ENCODE measurements at regions not wholly inside any gene's neighbourhood (a gene's known extent, or its start where the extent isn't known, plus 50 kb on each side); places are given as distances from the start of the nearest gene placed in this dataset.

GRCh38 chr7:42469341-42469740 is 232.3 kb upstream of the GLI3 start:
- no peaks in the 10 kb centered on the region for H3K36me3 Mint-ChIP-seq (ENCODE audit: insufficient read depth)
- H3K27ac Mint-ChIP-seq (ENCODE audit: low read depth) = no peak overlapping the region
- DNase-seq (ENCODE audit: low spot score in 2 of 2) = no peak

GRCh38 chr7:42468471-42468870 is 231.5 kb upstream of the GLI3 start:
- Mint-ChIP-seq H3K9me3 (peaks cover 10% of the 10 kb centered on the region), H3K36me3 (ENCODE audit: insufficient read depth) (no peaks in the 10 kb centered on the region), H3K27me3 (no peaks in the 10 kb centered on the region), H3K4me3 (no peak overlapping the region), H3K4me1 (no peaks in the 10 kb centered on the region), H3K27ac (ENCODE audit: low read depth) (no peak overlapping the region)
- ATAC-seq (replicated peaks; ENCODE audit: extremely low read depth, poor library complexity, severe bottlenecking) (no peak), DNase-seq (ENCODE audit: low spot score in 2 of 2) (no peak)

More at GRCh38 chr7:42469341-42469740, 232.3 kb upstream of the GLI3 start:
- H3K27me3 Mint-ChIP-seq = no peaks in the 10 kb centered on the region
- H3K9me3 Mint-ChIP-seq = peaks cover 1% of the 10 kb centered on the region
- no peak for ATAC-seq (replicated peaks; ENCODE audit: extremely low read depth, poor library complexity, severe bottlenecking)
- H3K4me3 Mint-ChIP-seq = no peak overlapping the region
- H3K4me1 Mint-ChIP-seq = no peaks in the 10 kb centered on the region

GRCh38 chr7:42461537-42461936 is 224.5 kb upstream of the GLI3 start:
- ATAC-seq (replicated peaks; ENCODE audit: extremely low read depth, poor library complexity, severe bottlenecking) = no peak
- H3K4me3 Mint-ChIP-seq = no peak overlapping the region
- no peak for DNase-seq (ENCODE audit: low spot score in 2 of 2)
- H3K9me3 Mint-ChIP-seq = peaks cover 18% of the 10 kb centered on the region
- H3K36me3 Mint-ChIP-seq (ENCODE audit: insufficient read depth) = no peaks in the 10 kb centered on the region
- H3K27ac Mint-ChIP-seq (ENCODE audit: low read depth) = no peak overlapping the region
- no peaks in the 10 kb centered on the region for H3K4me1 Mint-ChIP-seq
- no peaks in the 10 kb centered on the region for H3K27me3 Mint-ChIP-seq

GRCh38 chr7:42460933-42461332 is 223.9 kb upstream of the GLI3 start:
- no peak overlapping the region for H3K27ac Mint-ChIP-seq (ENCODE audit: low read depth)
- H3K9me3 Mint-ChIP-seq = peaks cover 18% of the 10 kb centered on the region
- H3K4me1 Mint-ChIP-seq = no peaks in the 10 kb centered on the region
- ATAC-seq (replicated peaks; ENCODE audit: extremely low read depth, poor library complexity, severe bottlenecking) (no peak), DNase-seq (ENCODE audit: low spot score in 2 of 2) (no peak)
- H3K36me3 Mint-ChIP-seq (ENCODE audit: insufficient read depth) = no peaks in the 10 kb centered on the region
- H3K4me3 Mint-ChIP-seq = no peak overlapping the region
- H3K27me3 Mint-ChIP-seq = no peaks in the 10 kb centered on the region

GRCh38 chr7:42460148-42460547 is 223.1 kb upstream of the GLI3 start:
- Mint-ChIP-seq H3K4me3 (no peak overlapping the region), H3K36me3 (ENCODE audit: insufficient read depth) (no peaks in the 10 kb centered on the region)

GRCh38 chr7:42457663-42458062 is 220.7 kb upstream of the GLI3 start:
- DNase-seq (ENCODE audit: low spot score in 2 of 2) (no peak), ATAC-seq (replicated peaks; ENCODE audit: extremely low read depth, poor library complexity, severe bottlenecking) (no peak)
- Mint-ChIP-seq H3K9me3 (peaks cover 11% of the 10 kb centered on the region), H3K36me3 (ENCODE audit: insufficient read depth) (no peaks in the 10 kb centered on the region), H3K27ac (ENCODE audit: low read depth) (no peak overlapping the region), H3K4me3 (no peak overlapping the region), H3K4me1 (no peaks in the 10 kb centered on the region), H3K27me3 (no peaks in the 10 kb centered on the region)

More at GRCh38 chr7:42460148-42460547, 223.1 kb upstream of the GLI3 start:
- no peak for DNase-seq (ENCODE audit: low spot score in 2 of 2)
- H3K4me1 Mint-ChIP-seq = no peaks in the 10 kb centered on the region
- ATAC-seq (replicated peaks; ENCODE audit: extremely low read depth, poor library complexity, severe bottlenecking) = no peak
- no peak overlapping the region for H3K27ac Mint-ChIP-seq (ENCODE audit: low read depth)
- no peaks in the 10 kb centered on the region for H3K27me3 Mint-ChIP-seq
- peaks cover 18% of the 10 kb centered on the region for H3K9me3 Mint-ChIP-seq

GRCh38 chr7:42456756-42457276 is 219.8 kb upstream of the GLI3 start:
- no peaks in the 10 kb centered on the region for H3K36me3 Mint-ChIP-seq (ENCODE audit: insufficient read depth)
- no peak overlapping the region for H3K27ac Mint-ChIP-seq (ENCODE audit: low read depth)
- no peak for DNase-seq (ENCODE audit: low spot score in 2 of 2)
- no peaks in the 10 kb centered on the region for H3K4me1 Mint-ChIP-seq
- H3K27me3 Mint-ChIP-seq = no peaks in the 10 kb centered on the region
- H3K4me3 Mint-ChIP-seq = no peak overlapping the region
- no peak for ATAC-seq (replicated peaks; ENCODE audit: extremely low read depth, poor library complexity, severe bottlenecking)
- peaks cover 11% of the 10 kb centered on the region for H3K9me3 Mint-ChIP-seq

GRCh38 chr7:42456267-42456666 is 219.3 kb upstream of the GLI3 start:
- Mint-ChIP-seq H3K27me3 (no peaks in the 10 kb centered on the region), H3K36me3 (ENCODE audit: insufficient read depth) (no peaks in the 10 kb centered on the region), H3K4me3 (no peak overlapping the region), H3K27ac (ENCODE audit: low read depth) (no peak overlapping the region), H3K9me3 (peaks cover 11% of the 10 kb centered on the region), H3K4me1 (no peaks in the 10 kb centered on the region)
- DNase-seq (ENCODE audit: low spot score in 2 of 2) = no peak
- ATAC-seq (replicated peaks; ENCODE audit: extremely low read depth, poor library complexity, severe bottlenecking) = no peak

DNA sequence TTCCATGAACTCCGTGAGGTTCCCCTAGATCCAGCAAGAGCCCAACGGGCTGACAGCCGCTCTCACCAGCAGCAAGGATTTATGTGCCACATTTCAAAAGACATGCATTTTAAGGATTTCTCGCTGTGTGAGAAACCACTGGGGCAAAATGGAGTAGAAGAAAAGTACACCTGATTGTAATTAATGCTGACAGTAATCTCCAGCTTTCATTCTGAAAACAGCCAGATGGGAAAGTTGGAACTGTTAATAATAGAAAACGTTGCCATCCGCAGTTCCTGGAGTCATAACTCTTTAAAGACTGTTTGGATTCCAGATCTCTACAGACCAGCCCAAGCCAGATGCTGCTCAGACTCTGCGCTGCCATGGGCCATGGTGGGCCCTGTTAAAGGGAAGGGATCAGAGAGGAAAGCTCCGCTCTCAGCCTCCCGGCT is 216.9 kb upstream of the GLI3 start:
- Mint-ChIP-seq H3K4me3 (no peak overlapping the region), H3K9me3 (peaks cover 19% of the 10 kb centered on the region), H3K27me3 (no peaks in the 10 kb centered on the region), H3K27ac (ENCODE audit: low read depth) (no peak overlapping the region), H3K4me1 (no peaks in the 10 kb centered on the region), H3K36me3 (ENCODE audit: insufficient read depth) (no peaks in the 10 kb centered on the region)
- DNase-seq (ENCODE audit: low spot score in 2 of 2) (no peak), ATAC-seq (replicated peaks; ENCODE audit: extremely low read depth, poor library complexity, severe bottlenecking) (no peak)

DNA sequence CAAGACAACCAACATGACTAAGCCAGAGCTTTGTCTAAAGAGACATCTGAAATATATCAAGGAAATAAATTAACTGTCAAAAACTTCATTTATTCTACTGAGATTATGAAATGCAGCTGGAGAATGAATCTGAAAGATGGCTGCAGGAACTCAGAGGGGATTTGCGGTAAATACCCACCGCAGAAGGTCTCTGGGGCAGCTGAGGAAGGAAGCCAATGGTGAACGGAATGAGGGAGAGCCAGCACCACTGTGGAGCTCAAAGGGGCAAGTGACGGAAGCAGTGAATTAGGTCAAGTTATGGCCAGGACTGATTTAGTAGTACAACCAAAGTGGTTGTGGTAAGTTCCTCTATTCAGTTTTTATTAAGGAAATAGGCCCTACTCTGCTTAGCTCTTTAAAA is 215.3 kb upstream of the GLI3 start:
- Mint-ChIP-seq H3K9me3 (peaks cover 22% of the 10 kb centered on the region), H3K27me3 (no peaks in the 10 kb centered on the region), H3K27ac (ENCODE audit: low read depth) (no peak overlapping the region), H3K4me1 (no peaks in the 10 kb centered on the region), H3K36me3 (ENCODE audit: insufficient read depth) (no peaks in the 10 kb centered on the region), H3K4me3 (no peak overlapping the region)
- no peak for DNase-seq (ENCODE audit: low spot score in 2 of 2)
- no peak for ATAC-seq (replicated peaks; ENCODE audit: extremely low read depth, poor library complexity, severe bottlenecking)

GRCh38 chr7:42449431-42449830 is 212.4 kb upstream of the GLI3 start:
- no peak for DNase-seq (ENCODE audit: low spot score in 2 of 2)
- no peak overlapping the region for H3K4me3 Mint-ChIP-seq
- no peaks in the 10 kb centered on the region for H3K36me3 Mint-ChIP-seq (ENCODE audit: insufficient read depth)
- H3K4me1 Mint-ChIP-seq = no peaks in the 10 kb centered on the region
- H3K27ac Mint-ChIP-seq (ENCODE audit: low read depth) = no peak overlapping the region
- peaks cover 35% of the 10 kb centered on the region for H3K9me3 Mint-ChIP-seq
- H3K27me3 Mint-ChIP-seq = no peaks in the 10 kb centered on the region
- ATAC-seq (replicated peaks; ENCODE audit: extremely low read depth, poor library complexity, severe bottlenecking) = no peak

DNA sequence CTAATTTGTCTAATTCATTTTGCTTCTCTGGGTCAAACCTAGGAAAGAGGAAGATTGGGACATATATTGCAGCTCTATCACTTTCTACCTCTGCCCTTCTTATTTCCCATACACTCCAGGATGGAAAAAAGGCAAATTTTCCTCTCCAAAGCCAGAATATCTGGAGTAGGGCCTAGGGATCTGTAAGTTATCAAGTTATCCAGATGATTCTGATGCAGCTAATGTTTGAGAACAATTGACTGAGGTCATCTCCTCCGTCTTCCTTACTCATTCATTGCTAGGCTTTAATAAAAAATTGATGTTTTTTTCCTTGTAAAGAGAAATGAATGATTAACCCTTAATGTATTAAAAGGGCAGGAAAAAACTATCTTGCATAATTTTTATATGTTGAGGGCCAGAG is 211.9 kb upstream of the GLI3 start:
- DNase-seq (ENCODE audit: low spot score in 2 of 2) (no peak), ATAC-seq (replicated peaks; ENCODE audit: extremely low read depth, poor library complexity, severe bottlenecking) (no peak)
- H3K27me3 Mint-ChIP-seq = no peaks in the 10 kb centered on the region
- no peak overlapping the region for H3K27ac Mint-ChIP-seq (ENCODE audit: low read depth)
- H3K36me3 Mint-ChIP-seq (ENCODE audit: insufficient read depth) = no peaks in the 10 kb centered on the region
- no peak overlapping the region for H3K4me3 Mint-ChIP-seq
- peaks cover 35% of the 10 kb centered on the region for H3K9me3 Mint-ChIP-seq
- H3K4me1 Mint-ChIP-seq = no peaks in the 10 kb centered on the region

DNA sequence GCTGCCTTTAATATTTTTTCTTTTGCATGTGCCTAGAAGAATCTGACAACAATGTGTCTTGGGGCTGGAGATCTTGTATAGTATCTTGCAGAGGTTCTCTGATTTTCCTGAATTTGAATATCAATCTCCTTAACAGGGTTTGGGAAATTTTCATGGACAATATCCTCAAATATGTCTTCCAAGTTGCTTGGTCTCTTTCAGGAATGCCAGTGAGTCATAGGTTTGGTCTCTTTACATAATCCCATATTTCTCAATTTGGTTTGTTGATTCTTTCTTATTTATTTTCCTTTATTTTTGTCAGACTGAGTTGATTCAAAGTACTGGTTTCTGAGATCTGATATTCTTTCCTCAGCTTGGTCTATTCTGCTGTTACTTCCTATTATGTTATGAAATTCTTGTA is 208.7 kb upstream of the GLI3 start:
- no peak overlapping the region for H3K27ac Mint-ChIP-seq (ENCODE audit: low read depth)
- no peaks in the 10 kb centered on the region for H3K4me1 Mint-ChIP-seq
- ATAC-seq (replicated peaks; ENCODE audit: extremely low read depth, poor library complexity, severe bottlenecking) (no peak), DNase-seq (ENCODE audit: low spot score in 2 of 2) (no peak)
- H3K4me3 Mint-ChIP-seq = no peak overlapping the region
- H3K36me3 Mint-ChIP-seq (ENCODE audit: insufficient read depth) = no peaks in the 10 kb centered on the region
- H3K9me3 Mint-ChIP-seq = peaks cover 37% of the 10 kb centered on the region
- no peaks in the 10 kb centered on the region for H3K27me3 Mint-ChIP-seq

- Mint-ChIP-seq H3K27me3 (no peaks in the 10 kb centered on the region), H3K36me3 (ENCODE audit: insufficient read depth) (no peaks in the 10 kb centered on the region), H3K9me3 (peaks cover 25% of the 10 kb centered on the region), H3K27ac (ENCODE audit: low read depth) (no peak overlapping the region), H3K4me3 (no peak overlapping the region), H3K4me1 (no peaks in the 10 kb centered on the region)
- no peak for ATAC-seq (replicated peaks; ENCODE audit: extremely low read depth, poor library complexity, severe bottlenecking)
- DNase-seq (ENCODE audit: low spot score in 2 of 2) = no peak
Observed at GRCh38 chr7:42440951-42441350, 203.9 kb upstream of the GLI3 start.
